ENCODE measurements at regions not wholly inside any gene's neighbourhood (a gene's known extent, or its start where the extent isn't known, plus 50 kb on each side); places are given as distances from the start of the nearest gene placed in this dataset.
"Not testable (repeated sequence)": the region's sequence is repeated elsewhere in the genome, so short reads cannot be mapped to it uniquely, and the experiment has no call there.

DNA sequence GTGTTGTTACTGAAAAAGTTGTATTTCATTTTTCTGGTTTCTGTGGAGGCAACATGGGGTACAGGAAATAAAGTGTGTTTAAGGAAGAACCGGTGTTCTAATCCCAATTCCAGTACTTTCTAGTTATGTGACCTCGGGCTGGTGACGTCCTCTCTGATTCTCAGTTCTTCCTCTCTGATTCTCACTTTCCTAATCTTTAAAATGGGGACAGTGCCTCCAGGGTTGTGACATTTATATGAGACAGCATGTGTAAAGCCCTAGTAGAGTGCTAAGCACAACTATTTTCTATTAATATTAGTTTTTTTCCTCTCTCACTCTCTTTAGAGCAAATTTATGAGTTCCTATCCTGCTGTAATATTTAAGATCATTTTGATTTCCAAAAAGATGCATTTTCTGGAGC is 50.9 kb upstream of the PTPDC1 start:
- no peak for DNase-seq

DNA sequence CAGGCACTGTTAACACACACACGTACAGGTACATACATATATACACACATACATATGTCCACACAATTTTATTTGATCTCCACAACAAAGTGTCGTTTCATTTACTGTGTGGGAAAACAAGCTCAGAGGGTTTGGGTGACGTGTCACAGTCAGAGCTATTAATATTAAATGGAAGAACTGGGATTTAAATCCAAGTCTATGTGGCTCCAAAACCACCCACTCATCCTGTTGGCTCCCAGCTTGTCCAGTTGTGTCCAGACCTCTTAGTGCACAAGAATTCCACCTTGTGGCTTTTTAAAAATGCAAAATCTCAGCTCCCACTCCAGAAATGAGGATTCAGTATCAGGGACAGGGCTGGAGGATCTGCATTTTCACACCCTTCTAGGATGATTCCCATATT is 52.3 kb upstream of the PTPDC1 start:
- no peak for DNase-seq

- no peak for DNase-seq
These were observed 52.9 kb upstream of the PTPDC1 start for GRCh38 chr9:94031380-94031779.

DNA sequence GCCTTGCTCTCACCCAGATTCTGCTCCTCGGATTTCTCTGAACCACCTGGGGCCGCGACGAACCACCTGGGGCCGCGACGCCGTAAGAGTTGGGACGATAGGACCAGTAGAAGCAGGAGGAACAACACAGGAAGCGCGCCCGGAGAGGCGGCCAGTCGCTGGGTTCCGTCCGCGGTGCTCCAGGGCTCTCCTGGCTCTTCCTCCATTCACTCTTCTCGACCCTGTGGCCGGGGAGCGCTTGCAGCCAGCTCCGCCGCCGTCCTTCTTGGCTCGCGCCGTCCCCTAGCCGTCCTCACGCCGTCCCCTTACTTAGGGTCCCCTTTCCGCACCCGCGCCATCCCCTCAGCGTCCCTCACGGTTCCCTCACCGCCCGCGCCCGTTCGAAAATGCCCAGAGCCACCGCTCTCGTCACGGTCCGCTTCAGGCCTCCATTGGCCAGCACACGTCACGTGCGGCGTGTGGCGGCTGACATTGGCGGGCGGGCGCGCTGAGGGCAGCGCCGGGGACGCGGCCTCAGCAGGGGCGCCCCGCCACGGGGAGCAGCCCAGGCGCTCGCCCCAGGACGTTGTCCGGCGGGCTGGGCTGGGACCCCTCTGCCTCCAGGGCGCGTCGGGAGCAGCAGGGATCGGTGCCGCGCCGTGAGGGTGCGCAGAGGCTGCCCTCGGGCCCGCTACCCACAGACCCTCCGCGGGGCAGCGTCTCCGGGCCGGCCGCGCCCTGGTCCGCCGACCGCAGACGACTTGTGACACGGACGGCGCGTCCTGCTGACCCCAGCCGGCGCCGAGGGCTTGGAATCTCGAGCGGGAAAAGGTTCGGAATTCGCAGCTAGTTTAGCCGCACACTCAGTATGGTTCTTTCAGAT is 53.7 kb upstream of the PTPDC1 start:
- peak; percentile 88 for DNase-seq

GRCh38 chr9:94029932-94030317 is 54.3 kb upstream of the PTPDC1 start:
- DNase-seq, result no peak

- no peak for DNase-seq
These were observed 57.4 kb upstream of the PTPDC1 start for GRCh38 chr9:94026816-94027215.

DNA sequence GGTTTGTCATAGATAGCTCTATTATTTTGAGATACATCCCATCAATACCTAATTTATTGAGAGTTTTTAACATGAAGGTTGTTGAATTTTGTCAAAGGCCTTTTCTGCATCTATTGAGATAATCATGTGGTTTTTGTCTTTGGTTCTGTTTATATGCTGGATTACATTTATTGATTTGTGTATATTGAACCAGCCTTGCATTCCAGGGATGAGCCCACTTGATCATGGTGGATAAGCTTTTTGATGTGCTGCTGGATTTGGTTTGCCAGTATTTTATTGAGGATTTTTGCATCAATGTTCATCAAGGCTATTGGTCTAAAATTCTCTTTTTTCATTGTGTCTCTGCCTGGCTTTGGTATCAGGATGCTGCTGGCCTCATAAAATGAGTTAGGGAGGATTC is 61.8 kb upstream of the PTPDC1 start:
- DNase-seq, result not testable (repeated sequence)

DNA sequence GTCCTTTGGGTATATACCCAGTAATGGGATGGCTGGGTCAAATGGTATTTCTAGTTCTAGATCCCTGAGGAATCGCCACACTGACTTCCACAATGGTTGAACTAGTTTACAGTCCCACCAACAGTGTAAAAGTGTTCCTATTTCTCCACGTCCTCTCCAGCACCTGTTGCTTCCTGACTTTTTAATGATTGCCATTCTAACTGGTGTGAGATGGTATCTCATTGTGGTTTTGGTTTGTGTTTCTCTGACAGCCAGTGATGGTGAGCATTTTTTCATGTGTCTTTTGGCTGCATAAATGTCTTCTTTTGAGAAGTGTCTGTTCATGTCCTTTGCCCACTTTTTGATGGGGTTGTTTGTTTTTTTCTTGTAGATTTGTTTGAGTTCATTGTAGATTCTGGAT is 63.4 kb upstream of the PTPDC1 start:
- not testable (repeated sequence) for DNase-seq

DNA sequence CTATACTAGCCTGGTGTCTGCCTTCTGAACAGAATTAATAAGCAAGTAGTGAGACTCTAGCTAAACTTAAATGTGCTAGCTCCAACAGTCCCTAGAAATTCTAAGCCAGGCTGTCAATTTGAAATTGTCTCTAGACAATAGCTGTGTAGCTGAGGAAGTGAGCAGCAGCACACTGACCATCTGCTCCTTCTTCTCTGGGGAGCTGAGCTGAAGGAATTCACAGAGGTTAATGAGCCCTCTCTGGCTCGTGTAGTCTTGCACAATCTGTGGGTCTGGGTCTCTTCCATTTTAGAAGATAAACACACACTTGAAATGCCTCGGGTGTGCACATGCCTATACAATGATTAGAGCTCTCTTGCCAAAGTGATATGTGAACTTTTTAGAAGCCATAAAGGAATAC is 63.5 kb upstream of the BARX1 start:
- DNase-seq, result peak; percentile 8

DNA sequence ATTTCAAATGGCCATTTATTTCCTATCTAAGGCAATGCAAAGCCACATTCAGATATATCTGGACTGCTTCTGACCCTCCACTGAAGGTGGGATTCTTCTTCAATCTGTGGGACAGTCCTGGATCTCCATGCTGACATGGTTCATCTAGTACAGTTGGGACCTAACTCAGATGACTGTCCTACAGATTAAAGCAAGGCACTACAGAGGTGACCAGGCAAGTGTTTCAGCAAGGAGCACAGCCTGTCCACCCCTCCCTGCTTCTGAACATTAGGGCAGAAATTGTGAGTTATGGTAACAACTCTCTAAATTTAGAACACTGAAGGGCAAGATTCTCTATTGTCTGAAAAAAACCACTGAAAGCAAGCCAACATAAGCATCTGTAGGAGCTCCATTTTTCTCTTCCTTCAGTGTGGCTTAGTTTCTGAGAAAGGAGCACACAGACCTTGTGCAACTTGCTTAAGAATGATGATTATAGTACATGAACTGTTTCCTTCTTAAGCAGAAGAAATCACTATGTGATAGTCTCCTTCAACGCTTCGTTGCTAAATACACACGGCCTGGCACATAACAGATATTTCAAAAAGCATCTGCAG is 62.9 kb upstream of the BARX1 start:
- DNase-seq, result no peak

- DNase-seq, result no peak
These were observed 61.6 kb upstream of the BARX1 start for GRCh38 chr9:94016744-94017143.

DNA sequence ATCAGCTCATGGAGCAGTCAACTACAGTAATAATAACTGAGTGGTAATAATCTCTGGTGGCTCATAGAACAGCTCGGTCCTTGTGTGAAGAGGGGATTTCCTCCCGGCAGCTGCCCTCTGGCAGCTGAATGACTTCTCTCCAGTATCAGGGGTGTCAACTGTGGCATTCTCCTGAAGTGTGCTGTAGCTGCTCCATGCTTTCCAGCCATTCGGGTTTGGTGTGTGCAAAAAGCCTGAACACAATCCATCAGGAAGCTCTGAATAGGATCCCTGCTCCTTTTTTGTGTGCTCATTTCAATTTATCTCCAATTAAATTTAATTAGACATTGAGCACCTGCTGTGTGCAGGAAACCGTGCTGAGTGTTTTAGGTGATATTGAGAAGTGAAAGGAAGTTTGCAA is 59.8 kb upstream of the BARX1 start:
- no peak for DNase-seq

DNA sequence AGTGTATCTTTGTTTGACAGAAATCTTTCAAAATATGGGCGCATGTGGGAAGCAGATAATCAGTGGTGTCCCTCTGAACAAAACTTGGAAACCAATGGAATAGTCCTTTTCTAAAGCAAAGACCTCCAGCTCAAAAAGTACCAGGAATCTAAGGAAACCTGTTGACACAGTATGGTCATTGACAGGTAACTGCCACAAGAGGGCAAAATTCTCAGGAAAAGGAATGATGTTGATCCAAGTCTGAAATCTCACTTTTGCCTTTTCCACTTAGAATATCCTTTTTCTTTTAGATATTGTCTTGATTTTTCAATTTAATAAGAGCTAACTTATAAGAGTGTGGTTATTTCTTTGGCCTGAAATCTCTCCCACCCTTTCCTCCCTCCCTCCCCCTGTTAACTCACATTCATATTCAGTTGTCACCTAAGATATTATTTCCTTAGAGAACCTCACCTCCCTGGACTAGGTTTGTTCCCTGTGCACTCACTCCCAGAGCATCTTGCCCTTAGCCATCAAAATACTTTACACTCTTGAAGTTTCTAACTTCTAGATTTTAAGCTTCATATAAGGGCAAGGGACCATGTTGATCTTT is 59.0 kb upstream of the BARX1 start:
- peak; percentile 33 for DNase-seq

DNA sequence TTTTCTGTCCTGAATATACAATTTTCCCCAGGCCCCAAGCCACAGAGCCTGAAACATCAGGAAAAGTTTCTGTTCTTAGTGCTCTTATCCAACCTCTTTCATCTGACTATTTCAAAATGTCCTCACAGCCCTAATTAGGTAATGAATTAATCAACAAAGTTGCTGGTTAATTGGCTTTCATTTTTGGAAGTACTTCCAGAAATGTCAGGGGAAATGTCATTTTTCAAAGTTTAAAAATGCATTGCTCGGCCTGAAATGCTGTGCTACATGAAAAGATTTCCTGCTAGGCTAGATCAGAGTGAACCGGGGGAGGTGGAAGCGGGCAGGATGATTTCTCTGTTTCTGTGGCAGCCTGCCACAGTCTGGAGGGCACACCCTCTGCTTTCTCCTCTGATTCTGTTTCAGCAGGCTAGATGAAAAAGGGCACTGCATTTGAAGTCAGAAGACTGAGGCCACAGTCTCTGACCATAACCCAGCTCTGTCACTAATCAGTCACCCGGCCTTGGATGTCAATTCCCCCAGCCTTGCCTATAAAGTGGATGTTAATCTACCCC is 55.9 kb upstream of the BARX1 start:
- DNase-seq, result no peak

- peak; percentile 2 for DNase-seq
These were observed 50.2 kb upstream of the BARX1 start for GRCh38 chr9:94005272-94005901.
